AG04450 (cell line): ENCODE measurements at regions not wholly inside any gene's neighbourhood (a gene's known extent, or its start where the extent isn't known, plus 50 kb on each side); places are given as distances from the start of the nearest gene placed in this dataset.

ENCODE experiments used
- CTCF ChIA-PET: fragments of 300-600, 350-600 bp; formaldehyde crosslinking; extraction: SDS; loops from one replicate; lab custom pipeline; 2022; ENCODE audit warnings: antibody characterized with exemption, inconsistent platforms; lab: Charles Lee
- POLR2A ChIA-PET: fragments of 350-600 bp; formaldehyde crosslinking; extraction: SDS; loops from one replicate; lab custom pipeline; 2021; ENCODE audit warnings: antibody characterized with exemption, inconsistent platforms; lab: Yijun Ruan, JAX
- DNase-seq: peaks from one replicate; pipeline ENCODE4 v3.0.0-alpha.2; 2011; ENCODE audit warnings: low read depth, low spot score
- H3K27ac ChIP-seq: one replicate; pipeline ENCODE4 v1.5.1; 2012; ENCODE audit warnings: low read depth, low read length, control low read depth
- H3K27me3 ChIP-seq: one replicate; pipeline ENCODE4 v1.6.0; 2012; ENCODE audit warnings: low read length; ENCODE audit not compliant: control insufficient read depth, insufficient read depth
- H3K4me3 ChIP-seq: 2 replicates; pipeline ENCODE4 v1.5.1; 2011; ENCODE audit warnings: mild to moderate bottlenecking, low read depth, low read length, control low read depth
- H3K9me3 ChIP-seq: 2 replicates; pipeline ENCODE4 v1.5.1; 2012; ENCODE audit warnings: low read length; ENCODE audit not compliant: control insufficient read depth, insufficient read depth
- CTCF ChIP-seq: IDR thresholded peaks from 2 replicates; pipeline ENCODE4 v1.5.1; 2011; ENCODE audit warnings: low read depth, low read length, control low read depth, inconsistent platforms

GRCh38 chr1:94332952-94333351, 85.2 kb upstream of the ABCD3 start:
- no peak for DNase-seq
- TF ChIP-seq CTCF, result no peak
- H3K9me3 ChIP-seq, result no peaks in the 10 kb centered on the region
- no peak overlapping the region for H3K27ac ChIP-seq
- ChIA-PET CTCF (interaction anchor here (0.7 to 13.5 kb wide), 12 partner anchors 97 to 472 kb away, joined by 3 to 472 read pairs (median 20); partner anchors contain the start of gene GCLM), POLR2A (interaction anchor here (0.7 to 1.4 kb wide), 3 partner anchors 62 to 97 kb away, joined by 3 to 11 read pairs (median 3); no protein-coding TSS in a partner anchor)
- no peak overlapping the region for H3K4me3 ChIP-seq
- H3K27me3 ChIP-seq, result no peaks in the 10 kb centered on the region

- TF ChIP-seq CTCF, result no peak
- no peak for DNase-seq
- Histone ChIP-seq H3K27me3 (no peaks in the 10 kb centered on the region), H3K27ac (no peak overlapping the region), H3K9me3 (no peaks in the 10 kb centered on the region), H3K4me3 (no peak overlapping the region)
- ChIA-PET POLR2A (interaction anchor here (0.7 to 1.4 kb wide), 3 partner anchors 62 to 97 kb away, joined by 3 to 11 read pairs (median 3); no protein-coding TSS in a partner anchor), CTCF (interaction anchor here (0.6 to 13.5 kb wide), 12 partner anchors 96 to 473 kb away, joined by 3 to 472 read pairs (median 12); partner anchors contain the start of gene GCLM)
Observed at GRCh38 chr1:94332516-94332915, 85.7 kb upstream of the ABCD3 start.

GRCh38 chr1:94329986-94330385, 88.2 kb upstream of the ABCD3 start:
- no peak for DNase-seq
- no peak overlapping the region for H3K4me3 ChIP-seq
- H3K27me3 ChIP-seq, result no peaks in the 10 kb centered on the region
- no peak overlapping the region for H3K27ac ChIP-seq
- ChIA-PET CTCF (interaction anchor here (0.6 to 13.5 kb wide), 7 partner anchors 31 to 306 kb away, joined by 3 to 472 read pairs (median 5); no protein-coding TSS in a partner anchor), POLR2A (interaction anchor here (0.9 kb wide), 1 partner anchor 93 kb away, joined by 3 read pairs; no protein-coding TSS in a partner anchor)
- no peaks in the 10 kb centered on the region for H3K9me3 ChIP-seq
- TF ChIP-seq CTCF, result peak; percentile 68

GRCh38 chr1:94329276-94329675, 88.9 kb upstream of the ABCD3 start:
- POLR2A ChIA-PET, result interaction anchor here (0.9 kb wide), 1 partner anchor 92 kb away, joined by 3 read pairs; no protein-coding TSS in a partner anchor
- no peak for DNase-seq

More at GRCh38 chr1:94329276-94329675, 88.9 kb upstream of the ABCD3 start:
- Histone ChIP-seq H3K27ac (no peak overlapping the region), H3K9me3 (no peaks in the 10 kb centered on the region), H3K27me3 (no peaks in the 10 kb centered on the region), H3K4me3 (no peak overlapping the region)
- TF ChIP-seq CTCF, result no peak
- CTCF ChIA-PET, result interaction anchor here (0.7 to 13.5 kb wide), 6 partner anchors 30 to 305 kb away, joined by 3 to 472 read pairs (median 12); no protein-coding TSS in a partner anchor
